K562 (cell line): ENCODE measurements at regions not wholly inside any gene's neighbourhood (a gene's known extent, or its start where the extent isn't known, plus 50 kb on each side); places are given as distances from the start of the nearest gene placed in this dataset.

Source experiments
- BRCA1 ChIP-seq, 2 experiments: fragments of 450-650 bp in 1 of 2; sonication (generic) in 1 of 2; formaldehyde crosslinking in 1 of 2; IDR thresholded peaks; 2 replicates each; pipeline versions ENCODE4 v1.5.0 to v1.6.1; 2017 to 2020; ENCODE audit warnings: mild to moderate bottlenecking in 1 of 2, missing genetic modification reagents in 1 of 2
- ELK3 ChIP-seq: fragments of 450-650 bp; formaldehyde crosslinking; IDR thresholded peaks from 2 replicates; pipeline ENCODE4 v1.4.0; 2020; ENCODE audit warnings: mild to moderate bottlenecking
- FUS ChIP-seq: fragments of 200-400 bp; formaldehyde crosslinking; optimal IDR thresholded peaks from 2 replicates; pipeline ENCODE3; 2017; ENCODE audit warnings: low read depth, low read length
- GTF2B ChIP-seq: IDR thresholded peaks from 2 replicates; pipeline ENCODE4 v1.6.1; 2011; ENCODE audit not compliant: insufficient read length; ENCODE audit errors: extremely low read depth
- HDAC8 ChIP-seq: fragments of 450-650 bp; IDR thresholded peaks from 2 replicates; pipeline ENCODE4 v1.6.1; 2016; ENCODE audit warnings: mild to moderate bottlenecking, missing genetic modification characterization, moderate library complexity, missing compliant biosample characterization
- HES1 ChIP-seq: fragments of 450-650 bp; IDR thresholded peaks from 2 replicates; pipeline ENCODE4 v1.6.1; 2016; ENCODE audit warnings: low read depth, mild to moderate bottlenecking, moderate library complexity
- HMG20A ChIP-seq: fragments of 450-650 bp; formaldehyde crosslinking; conservative IDR thresholded peaks from 2 replicates; pipeline ENCODE4 v1.4.0; 2020; ENCODE audit warnings: mild to moderate bottlenecking, mixed read lengths
- KHSRP ChIP-seq: fragments of 450-650 bp; IDR thresholded peaks from 2 replicates; pipeline ENCODE4 v1.6.1; 2017
- MAX ChIP-seq: sonication (generic); formaldehyde crosslinking; IDR thresholded peaks from 2 replicates; pipeline ENCODE4 v1.9.0; 2022; ENCODE audit warnings: mild to moderate bottlenecking, missing genetic modification reagents
- NRF1 ChIP-seq, 2 experiments: fragments of 450-650 bp; IDR thresholded peaks in 1 of 2; conservative IDR thresholded peaks in 1 of 2; 2 replicates each; pipeline ENCODE4 v1.6.1; 2014; ENCODE audit warnings: mild to moderate bottlenecking in 2 of 2
- RBBP5 ChIP-seq: fragments of 200-600 bp; sonication (generic); IDR thresholded peaks from 2 replicates; pipeline ENCODE4 v1.6.1; 2012; ENCODE audit warnings: borderline replicate concordance, mild to moderate bottlenecking, low read length, control low read depth, inconsistent platforms; ENCODE audit not compliant: insufficient read depth, poor library complexity, severe bottlenecking
- TBL1XR1 ChIP-seq, 2 experiments: IDR thresholded peaks; 2 replicates each; pipeline ENCODE4 v1.6.1; 2012; ENCODE audit warnings: improper control_type of control experiment in 2 of 2, low read length in 2 of 2, mild to moderate bottlenecking in 1 of 2
- ZC3H4 ChIP-seq: sonication (generic); formaldehyde crosslinking; IDR thresholded peaks from 2 replicates; pipeline ENCODE4 v1.9.0; 2021; ENCODE audit warnings: missing genetic modification reagents, borderline replicate concordance
- ZFP36 ChIP-seq: fragments of 150-350 bp; IDR thresholded peaks from 2 replicates; pipeline ENCODE4 v1.6.1; 2018; ENCODE audit warnings: low read length, low read depth; ENCODE audit not compliant: partially characterized antibody
- ZNF12 ChIP-seq: sonication (generic); formaldehyde crosslinking; IDR thresholded peaks from 2 replicates; pipeline ENCODE4 v1.4.0; 2020; ENCODE audit warnings: mild to moderate bottlenecking, missing genetic modification reagents
- ZNF407 ChIP-seq: fragments of 450-650 bp; IDR thresholded peaks from 2 replicates; pipeline ENCODE4 v1.6.1; 2016; ENCODE audit warnings: low read depth
- ZNF766 ChIP-seq: fragments of 200-800 bp; sonication (Bioruptor generic); conservative IDR thresholded peaks from 2 replicates; pipeline ENCODE4 v1.6.1; 2016; ENCODE audit warnings: missing genetic modification characterization, missing compliant biosample characterization

- TF ChIP-seq ZNF407 (peak; percentile 72), BRCA1 (IDR thresholded peaks at IDR 0.05) (no peak), BRCA1 (CRISPR knock-in tag; IDR thresholded peaks at IDR 0.05) (no peak), HES1 (no peak), MAX (CRISPR knock-in tag) (no peak), NRF1 (conservative IDR thresholded peaks at IDR 0.05 in 1 of 2, IDR thresholded peaks at IDR 0.05 in 1 of 2) (no peak; a peak in 1 of 4 replicates), ZNF766 (CRISPR knock-in tag) (no peak), ZC3H4 (CRISPR knock-in tag) (no peak), FUS (no peak), TBL1XR1 (IDR thresholded peaks at IDR 0.05; ENCODE audit: low read length in 2 of 2) (peak in 1 of 2 experiments; percentile 87; a peak in 1 of 4 replicates), RBBP5 (no peak), ZFP36 (peak; percentile 18), ELK3 (CRISPR knock-in tag) (no peak), ZNF12 (CRISPR knock-in tag) (no peak), HMG20A (CRISPR knock-in tag) (no peak), GTF2B (no peak), HDAC8 (tag) (no peak), KHSRP (no peak)
Observed at GRCh38 chr6:27591699-27592480, 119.0 kb upstream of the ZNF184 start (continued).
